ENCODE measurements at regions not wholly inside any gene's neighbourhood (a gene's known extent, or its start where the extent isn't known, plus 50 kb on each side); places are given as distances from the start of the nearest gene placed in this dataset.

GRCh38 chr5:67493676-67494075, 297.1 kb upstream of the CD180 start:
- TF ChIP-seq RCOR1 (IDR thresholded peaks at IDR 0.05; ENCODE audit: low read length) (no peak), POLR2AphosphoS5 (IDR thresholded peaks at IDR 0.05; ENCODE audit: low read depth, low read length) (no peak), CTCF (IDR thresholded peaks at IDR 0.05) (0 out of 2 replicates have a peak, but pooled peaks have one; percentile 17), RFX5 (IDR thresholded peaks at IDR 0.05; ENCODE audit: low read length) (no peak), NFIC (IDR thresholded peaks at IDR 0.05; ENCODE audit: borderline replicate concordance) (no peak), RXRA (IDR thresholded peaks at IDR 0.05; ENCODE audit: borderline replicate concordance, low read depth) (no peak)
- TF ChIP-seq, protein P1, sequence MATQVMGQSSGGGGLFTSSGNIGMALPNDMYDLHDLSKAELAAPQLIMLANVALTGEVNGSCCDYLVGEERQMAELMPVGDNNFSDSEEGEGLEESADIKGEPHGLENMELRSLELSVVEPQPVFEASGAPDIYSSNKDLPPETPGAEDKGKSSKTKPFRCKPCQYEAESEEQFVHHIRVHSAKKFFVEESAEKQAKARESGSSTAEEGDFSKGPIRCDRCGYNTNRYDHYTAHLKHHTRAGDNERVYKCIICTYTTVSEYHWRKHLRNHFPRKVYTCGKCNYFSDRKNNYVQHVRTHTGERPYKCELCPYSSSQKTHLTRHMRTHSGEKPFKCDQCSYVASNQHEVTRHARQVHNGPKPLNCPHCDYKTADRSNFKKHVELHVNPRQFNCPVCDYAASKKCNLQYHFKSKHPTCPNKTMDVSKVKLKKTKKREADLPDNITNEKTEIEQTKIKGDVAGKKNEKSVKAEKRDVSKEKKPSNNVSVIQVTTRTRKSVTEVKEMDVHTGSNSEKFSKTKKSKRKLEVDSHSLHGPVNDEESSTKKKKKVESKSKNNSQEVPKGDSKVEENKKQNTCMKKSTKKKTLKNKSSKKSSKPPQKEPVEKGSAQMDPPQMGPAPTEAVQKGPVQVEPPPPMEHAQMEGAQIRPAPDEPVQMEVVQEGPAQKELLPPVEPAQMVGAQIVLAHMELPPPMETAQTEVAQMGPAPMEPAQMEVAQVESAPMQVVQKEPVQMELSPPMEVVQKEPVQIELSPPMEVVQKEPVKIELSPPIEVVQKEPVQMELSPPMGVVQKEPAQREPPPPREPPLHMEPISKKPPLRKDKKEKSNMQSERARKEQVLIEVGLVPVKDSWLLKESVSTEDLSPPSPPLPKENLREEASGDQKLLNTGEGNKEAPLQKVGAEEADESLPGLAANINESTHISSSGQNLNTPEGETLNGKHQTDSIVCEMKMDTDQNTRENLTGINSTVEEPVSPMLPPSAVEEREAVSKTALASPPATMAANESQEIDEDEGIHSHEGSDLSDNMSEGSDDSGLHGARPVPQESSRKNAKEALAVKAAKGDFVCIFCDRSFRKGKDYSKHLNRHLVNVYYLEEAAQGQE (IDR thresholded peaks at IDR 0.05; ENCODE audit: low read depth, low read length) = no peak
